Adrenal gland (tissue), 5 donors: ENCODE measurements at regions not wholly inside any gene's neighbourhood (a gene's known extent, or its start where the extent isn't known, plus 50 kb on each side); places are given as distances from the start of the nearest gene placed in this dataset.

ENCODE experiments used
- POLR2A ChIP-seq, 2 donors: fragments of 450-650 bp; IDR thresholded peaks; one replicate each; pipeline ENCODE4 v1.6.1; 2017; ENCODE audit warnings: antibody characterized with exemption in 2 of 2, mild to moderate bottlenecking in 2 of 2, moderate library complexity in 1 of 2
- TF ChIP-seq, protein P1 (sequence below), 6 experiments: fragments of 450-650 bp in 4 of 6; fragments of 200-600 bp in 2 of 6; sonication (generic) in 1 of 6; IDR thresholded peaks; 1 replicate in 5 of 6; 2 replicates in 1 of 6; pipeline versions ENCODE4 v1.5.1 to v1.8.0; 2016 to 2021; ENCODE audit warnings: antibody characterized with exemption in 6 of 6, mild to moderate bottlenecking in 2 of 6, moderate library complexity in 1 of 6
- donor health status: DM: no; HTN: no; CAD: no.

DNA sequence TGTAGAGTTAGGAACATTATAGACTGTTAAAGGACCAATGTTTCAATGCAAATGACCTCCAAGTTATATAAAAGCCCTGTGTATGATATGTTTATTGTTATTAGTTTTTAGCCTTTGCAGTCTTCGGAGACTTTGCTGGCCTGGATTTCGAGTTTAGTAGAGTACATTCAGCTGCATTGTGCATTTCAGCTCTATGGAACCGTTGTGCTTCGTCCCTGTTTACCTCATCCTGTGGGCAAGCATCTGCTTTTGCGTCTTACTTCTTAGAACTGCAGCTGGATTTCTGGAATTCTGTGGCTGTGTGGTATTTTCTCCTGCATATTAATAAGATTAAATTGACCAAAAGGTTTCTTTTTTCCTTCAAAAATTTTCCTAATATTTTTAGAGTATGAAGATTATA lies 138.6 kb downstream of the KCNRG start:
- TF ChIP-seq, protein P1, sequence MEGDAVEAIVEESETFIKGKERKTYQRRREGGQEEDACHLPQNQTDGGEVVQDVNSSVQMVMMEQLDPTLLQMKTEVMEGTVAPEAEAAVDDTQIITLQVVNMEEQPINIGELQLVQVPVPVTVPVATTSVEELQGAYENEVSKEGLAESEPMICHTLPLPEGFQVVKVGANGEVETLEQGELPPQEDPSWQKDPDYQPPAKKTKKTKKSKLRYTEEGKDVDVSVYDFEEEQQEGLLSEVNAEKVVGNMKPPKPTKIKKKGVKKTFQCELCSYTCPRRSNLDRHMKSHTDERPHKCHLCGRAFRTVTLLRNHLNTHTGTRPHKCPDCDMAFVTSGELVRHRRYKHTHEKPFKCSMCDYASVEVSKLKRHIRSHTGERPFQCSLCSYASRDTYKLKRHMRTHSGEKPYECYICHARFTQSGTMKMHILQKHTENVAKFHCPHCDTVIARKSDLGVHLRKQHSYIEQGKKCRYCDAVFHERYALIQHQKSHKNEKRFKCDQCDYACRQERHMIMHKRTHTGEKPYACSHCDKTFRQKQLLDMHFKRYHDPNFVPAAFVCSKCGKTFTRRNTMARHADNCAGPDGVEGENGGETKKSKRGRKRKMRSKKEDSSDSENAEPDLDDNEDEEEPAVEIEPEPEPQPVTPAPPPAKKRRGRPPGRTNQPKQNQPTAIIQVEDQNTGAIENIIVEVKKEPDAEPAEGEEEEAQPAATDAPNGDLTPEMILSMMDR (IDR thresholded peaks at IDR 0.05) = no peak
- no peak for TF ChIP-seq POLR2A (IDR thresholded peaks at IDR 0.05)
